Neuronal stem cell (in vitro differentiated cells): ENCODE measurements at regions not wholly inside any gene's neighbourhood (a gene's known extent, or its start where the extent isn't known, plus 50 kb on each side); places are given as distances from the start of the nearest gene placed in this dataset.
A peak's percentile ranks its signal among the peaks of the same experiment; 100 is the strongest.

Source experiments
- DNase-seq: peaks from one replicate; pipeline ENCODE4 v3.0.0-alpha.2; 2013; ENCODE audit warnings: low spot score
- H2AFZ ChIP-seq: one replicate; pipeline ENCODE4 v1.6.1; 2013; ENCODE audit warnings: mild to moderate bottlenecking, low read length, inconsistent platforms
- H2AK5ac ChIP-seq: 2 replicates; pipeline ENCODE4 v1.6.1; 2013; ENCODE audit warnings: low read depth, mild to moderate bottlenecking, inconsistent platforms, low read length, moderate library complexity, mixed read lengths
- H2BK120ac ChIP-seq: 2 replicates; pipeline ENCODE4 v1.6.1; 2013; ENCODE audit warnings: low read depth, mild to moderate bottlenecking, inconsistent platforms, low read length, moderate library complexity, mixed read lengths
- H2BK12ac ChIP-seq: one replicate; pipeline ENCODE4 v1.6.1; 2013; ENCODE audit warnings: low read length, inconsistent platforms
- H2BK15ac ChIP-seq: 2 replicates; pipeline ENCODE4 v1.6.1; 2013; ENCODE audit warnings: mild to moderate bottlenecking, low read length, inconsistent platforms, mixed read lengths
- H2BK5ac ChIP-seq: one replicate; pipeline ENCODE4 v1.6.1; 2013; ENCODE audit warnings: inconsistent platforms, mild to moderate bottlenecking, low read length, moderate library complexity
- H3K14ac ChIP-seq: one replicate; pipeline ENCODE4 v1.6.1; 2013; ENCODE audit warnings: low read length, inconsistent platforms
- H3K18ac ChIP-seq: 2 replicates; pipeline ENCODE4 v1.6.1; 2013; ENCODE audit warnings: low read length, inconsistent platforms
- H3K23ac ChIP-seq: 2 replicates; pipeline ENCODE4 v1.6.1; 2013; ENCODE audit warnings: low read depth, mild to moderate bottlenecking, mixed read lengths, low read length, inconsistent platforms; ENCODE audit not compliant: poor library complexity
- H3K27ac ChIP-seq: replicated peaks from 3 replicates; pipeline ENCODE4 v1.5.1; 2013; ENCODE audit warnings: low read length, inconsistent platforms
- H3K27me3 ChIP-seq, 3 experiments: 2 replicates each; pipeline ENCODE4 v1.6.1; 2013; ENCODE audit warnings: low read length in 3 of 3, mild to moderate bottlenecking in 2 of 3, inconsistent platforms in 1 of 3, low read depth in 1 of 3, mixed read lengths in 1 of 3, moderate library complexity in 1 of 3; ENCODE audit not compliant: control insufficient read depth in 3 of 3, insufficient read depth in 3 of 3
- H3K36me3 ChIP-seq, 2 donors: replicated peaks in 1 of 2; 2 replicates each; pipeline ENCODE4 v1.6.1; 2013; ENCODE audit warnings: low read length in 2 of 2; ENCODE audit not compliant: control insufficient read depth in 2 of 2, insufficient read depth in 2 of 2
- H3K4ac ChIP-seq: 2 replicates; pipeline ENCODE4 v1.6.1; 2013; ENCODE audit warnings: inconsistent platforms, mild to moderate bottlenecking, low read length, moderate library complexity
- H3K4me1 ChIP-seq, 2 donors: 1 replicate in 1 of 2; 2 replicates in 1 of 2; pipeline ENCODE4 v1.6.1; 2013; ENCODE audit warnings: low read length in 2 of 2, low read depth in 1 of 2; ENCODE audit not compliant: control insufficient read depth in 2 of 2, insufficient read depth in 1 of 2
- H3K4me2 ChIP-seq: one replicate; pipeline ENCODE4 v1.6.1; 2013; ENCODE audit warnings: mild to moderate bottlenecking, low read length, inconsistent platforms; ENCODE audit not compliant: insufficient read depth, poor library complexity, severe bottlenecking
- H3K4me3 ChIP-seq, 2 donors: 2 replicates each; pipeline ENCODE4 v1.5.1; 2013; ENCODE audit warnings: low read length in 2 of 2, mild to moderate bottlenecking in 2 of 2, inconsistent platforms in 1 of 2, moderate library complexity in 1 of 2
- H3K79me1 ChIP-seq: one replicate; pipeline ENCODE4 v1.6.1; 2013; ENCODE audit warnings: low read depth, mild to moderate bottlenecking, inconsistent platforms, low read length, moderate library complexity
- H3K9ac ChIP-seq: one replicate; pipeline ENCODE4 v1.6.1; 2013; ENCODE audit warnings: mild to moderate bottlenecking, low read depth, low read length, inconsistent platforms; ENCODE audit not compliant: poor library complexity
- H3K9me3 ChIP-seq, 2 donors: replicated peaks in 1 of 2; 2 replicates each; pipeline versions ENCODE3 to v1.6.1; 2013; ENCODE audit warnings: low read length in 2 of 2, mild to moderate bottlenecking in 2 of 2, inconsistent platforms in 1 of 2, low read depth in 1 of 2, mixed read lengths in 1 of 2, moderate library complexity in 1 of 2; ENCODE audit not compliant: control insufficient read depth in 2 of 2, insufficient read depth in 1 of 2
- H4K8ac ChIP-seq: one replicate; pipeline ENCODE4 v1.6.1; 2013; ENCODE audit warnings: low read depth, mild to moderate bottlenecking, inconsistent platforms, low read length, moderate library complexity
- H4K91ac ChIP-seq: one replicate; pipeline ENCODE4 v1.6.1; 2013; ENCODE audit warnings: low read length, low read depth, mild to moderate bottlenecking, inconsistent platforms; ENCODE audit not compliant: poor library complexity
- WGBS, 2 donors: extraction: QIAGEN DNeasy Blood & Tissue Kit; methylation state at CpG; one replicate each; pipeline ENCODE4 v1.1.7; 2013; ENCODE audit warnings: missing lambda C conversion rate in 2 of 2, mixed read lengths in 1 of 2; ENCODE audit not compliant: insufficient read length in 2 of 2, insufficient replicate concordance in 1 of 2; ENCODE audit errors: extremely low coverage in 2 of 2; 5-methylcytosine and 5-hydroxymethylcytosine counted together

DNA sequence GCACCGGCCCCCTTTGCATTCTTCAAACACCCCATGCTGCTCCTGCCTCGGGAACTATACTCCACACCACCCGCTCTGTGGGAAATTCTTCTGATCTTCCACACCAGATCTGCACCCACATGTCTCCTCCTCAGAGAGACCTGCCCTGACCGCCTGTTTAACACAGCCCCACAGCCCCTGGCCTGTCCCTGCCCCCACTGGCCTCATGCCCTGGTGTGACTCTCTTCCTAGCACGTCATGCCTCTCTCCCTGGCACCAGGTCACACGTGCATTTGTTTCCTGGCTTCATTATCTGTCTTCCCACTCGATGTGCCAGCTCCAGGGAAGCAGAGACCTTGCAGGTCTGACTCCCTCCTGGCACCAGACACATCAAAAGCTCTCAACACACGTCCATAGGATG is 79.6 kb downstream of the ANKRD60 start:
- no peaks in the 10 kb centered on the region for H3K36me3 ChIP-seq
- H2AFZ ChIP-seq, result no peak overlapping the region
- H4K8ac ChIP-seq, result no peak overlapping the region
- no peak overlapping the region for H2BK120ac ChIP-seq
- no peak overlapping the region for H2AK5ac ChIP-seq
- no peak overlapping the region for H2BK15ac ChIP-seq
- no peak for DNase-seq
- no peak overlapping the region for H3K4me2 ChIP-seq
- no peaks in the 10 kb centered on the region for H3K9me3 ChIP-seq
- peaks cover 0 to 21% (median 7%) of the 10 kb centered on the region in 3 experiments for H3K27me3 ChIP-seq
- no peak overlapping the region for H3K14ac ChIP-seq
- peaks cover 0 to 10% of the 10 kb centered on the region in 2 donors for H3K4me1 ChIP-seq
- H2BK12ac ChIP-seq, result no peak overlapping the region
- H3K79me1 ChIP-seq, result no peaks in the 10 kb centered on the region
- WGBS, 2 donors, result no CpG with 5 or more reads among the region's 8 CpGs
- no peak overlapping the region for H4K91ac ChIP-seq
- H3K27ac ChIP-seq, result no peak overlapping the region
- H3K4ac ChIP-seq, result no peak overlapping the region
- H3K18ac ChIP-seq, result peak overlapping the region; percentile 22
- H2BK5ac ChIP-seq, result no peak overlapping the region
- no peak overlapping the region for H3K23ac ChIP-seq
- H3K4me3 ChIP-seq, result peak overlapping the region in 1 of 2 donors; percentile 15
- H3K9ac ChIP-seq, result no peak overlapping the region

DNA sequence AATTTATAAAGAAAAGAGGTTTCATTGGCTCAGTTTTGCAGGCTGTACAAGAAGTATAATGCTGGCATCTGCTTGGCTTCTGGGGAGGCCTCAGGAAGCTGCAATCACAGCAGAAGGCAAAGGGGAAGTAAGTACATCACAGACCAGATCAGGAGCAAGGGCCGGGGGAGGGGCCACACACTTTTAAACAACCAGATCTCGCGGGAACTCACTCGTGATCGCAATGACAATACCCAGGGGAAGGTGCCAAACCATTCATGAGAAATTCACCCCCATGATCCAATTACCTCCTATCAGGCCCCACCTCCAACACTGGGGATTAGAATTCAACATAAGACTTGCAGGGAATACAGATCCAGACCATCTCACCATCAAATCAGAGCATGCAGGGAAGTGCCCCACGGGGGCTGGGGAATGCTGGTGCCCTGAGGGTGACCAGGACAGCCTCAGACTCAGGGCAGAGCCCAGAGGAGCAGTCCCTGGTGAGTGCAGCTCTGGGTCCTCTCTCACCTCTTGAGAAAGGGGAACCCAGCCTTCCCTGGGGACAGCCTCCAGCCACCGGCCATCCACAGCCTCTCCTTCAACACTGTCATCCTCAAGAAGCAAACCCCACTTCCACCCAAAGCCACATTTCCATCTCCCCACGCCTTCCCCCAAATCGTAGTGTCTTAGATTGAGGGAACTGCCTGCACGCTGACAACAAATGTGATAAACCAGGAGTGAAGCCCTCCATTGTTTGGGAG is 80.7 kb downstream of the ANKRD60 start:
- H3K23ac ChIP-seq, result no peak overlapping the region
- no peak overlapping the region for H2BK12ac ChIP-seq
- no peak overlapping the region for H2AK5ac ChIP-seq
- H2BK15ac ChIP-seq, result no peak overlapping the region
- no peak overlapping the region for H2AFZ ChIP-seq
- H3K9me3 ChIP-seq, result no peaks in the 10 kb centered on the region
- H3K4me1 ChIP-seq, result peaks cover 0 to 10% of the 10 kb centered on the region in 2 donors
- H3K9ac ChIP-seq, result no peak overlapping the region
- no peak overlapping the region for H2BK120ac ChIP-seq
- H2BK5ac ChIP-seq, result no peak overlapping the region
- no peak for DNase-seq
- peaks cover 0 to 16% (median 7%) of the 10 kb centered on the region in 3 experiments for H3K27me3 ChIP-seq
- no peak overlapping the region for H4K91ac ChIP-seq
- no peak overlapping the region for H4K8ac ChIP-seq
- no peak overlapping the region for H3K27ac ChIP-seq
- H3K4ac ChIP-seq, result no peak overlapping the region
- no peak overlapping the region for H3K14ac ChIP-seq
- WGBS, 2 donors, result no CpG with 5 or more reads among the region's 10 CpGs
- H3K18ac ChIP-seq, result no peak overlapping the region
- no peaks in the 10 kb centered on the region for H3K79me1 ChIP-seq
- no peaks in the 10 kb centered on the region for H3K36me3 ChIP-seq
- no peak overlapping the region for H3K4me3 ChIP-seq
- H3K4me2 ChIP-seq, result no peak overlapping the region

DNA sequence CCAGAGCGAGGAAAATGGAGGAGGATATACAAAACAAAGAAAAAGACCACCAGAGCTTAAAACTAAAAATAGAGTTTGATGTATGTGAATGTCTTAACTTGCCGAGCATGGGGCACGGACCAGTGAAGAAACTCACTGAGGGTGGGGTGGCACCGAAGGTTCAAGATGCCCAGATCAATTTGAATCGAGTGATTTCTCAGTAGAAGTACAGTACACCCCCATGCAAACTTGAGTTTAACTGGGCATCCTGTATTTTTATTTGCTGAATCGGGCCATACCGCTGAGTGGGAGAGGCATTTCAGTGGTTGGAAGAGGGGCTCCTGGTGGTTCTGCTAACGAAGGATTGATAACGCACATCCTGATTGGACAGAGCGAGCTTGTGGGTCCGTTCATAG is 81.7 kb downstream of the ANKRD60 start:
- DNase-seq, result no peak

DNA sequence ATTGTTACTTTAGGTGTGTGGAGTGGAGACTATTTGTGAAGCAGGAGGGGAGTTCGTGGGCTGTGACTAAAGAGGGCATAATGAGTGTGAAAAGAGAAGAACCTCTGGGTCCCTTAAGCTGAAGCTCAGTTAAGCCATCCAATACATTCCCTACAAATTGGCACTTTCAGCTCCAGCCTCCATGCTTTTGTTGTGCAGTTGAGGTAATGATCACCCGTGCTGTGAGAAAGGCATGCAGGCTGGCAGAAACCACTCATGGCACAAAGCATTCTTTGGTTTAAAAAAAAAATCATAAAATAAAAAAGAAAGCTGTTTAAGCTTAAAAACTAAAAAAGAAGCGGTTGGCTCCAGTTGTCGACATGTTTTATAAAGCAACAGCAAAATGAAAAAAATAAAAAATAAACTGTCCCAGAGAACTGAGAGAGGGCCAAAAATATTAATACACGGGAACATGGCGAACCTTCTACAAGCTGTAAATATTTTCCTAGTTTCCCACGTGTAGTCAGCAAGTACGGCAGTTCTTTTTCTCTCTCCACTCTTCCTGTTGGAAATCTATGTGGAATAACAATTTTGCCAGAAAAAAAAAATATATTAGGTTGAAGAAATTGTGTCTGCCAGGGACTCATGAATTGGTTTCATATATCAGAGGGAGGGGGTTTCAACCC is 82.2 kb downstream of the ANKRD60 start:
- H3K4me2 ChIP-seq, result no peak overlapping the region
- H3K27me3 ChIP-seq, result peaks cover 0 to 13% (median 7%) of the 10 kb centered on the region in 3 experiments
- H2BK15ac ChIP-seq, result no peak overlapping the region

More for the DNA sequence above, 81.7 kb downstream of the ANKRD60 start:
- Histone ChIP-seq H3K14ac (no peak overlapping the region), H4K91ac (no peak overlapping the region), H3K4me2 (no peak overlapping the region), H3K27ac (no peak overlapping the region), H2BK120ac (no peak overlapping the region), H4K8ac (no peak overlapping the region), H3K9ac (no peak overlapping the region), H2BK5ac (no peak overlapping the region), H2AK5ac (no peak overlapping the region), H3K4me3 (no peak overlapping the region), H3K36me3 (no peaks in the 10 kb centered on the region), H3K23ac (no peak overlapping the region), H3K9me3 (no peaks in the 10 kb centered on the region), H3K27me3 (peaks cover 0 to 14% (median 7%) of the 10 kb centered on the region in 3 experiments), H3K4me1 (peaks cover 0 to 10% of the 10 kb centered on the region in 2 donors), H3K4ac (no peak overlapping the region), H3K18ac (no peak overlapping the region), H2AFZ (no peak overlapping the region), H2BK15ac (no peak overlapping the region), H3K79me1 (no peaks in the 10 kb centered on the region), H2BK12ac (no peak overlapping the region)
- no CpG with 5 or more reads among the region's 11 CpGs for WGBS, 2 donors

More for the DNA sequence above, 82.2 kb downstream of the ANKRD60 start:
- H3K79me1 ChIP-seq, result no peaks in the 10 kb centered on the region
- H2AFZ ChIP-seq, result no peak overlapping the region
- H3K9me3 ChIP-seq, result no peaks in the 10 kb centered on the region
- no peaks in the 10 kb centered on the region for H3K36me3 ChIP-seq
- H2BK12ac ChIP-seq, result no peak overlapping the region
- H2BK120ac ChIP-seq, result no peak overlapping the region
- no peak overlapping the region for H3K18ac ChIP-seq
- H3K4me1 ChIP-seq, result peaks cover 0 to 10% of the 10 kb centered on the region in 2 donors
- no peak overlapping the region for H3K14ac ChIP-seq
- no peak overlapping the region for H3K27ac ChIP-seq
- no peak overlapping the region for H3K4ac ChIP-seq
- no peak overlapping the region for H2BK5ac ChIP-seq
- no peak overlapping the region for H3K23ac ChIP-seq
- H4K91ac ChIP-seq, result no peak overlapping the region
- no peak for DNase-seq
- H3K9ac ChIP-seq, result no peak overlapping the region
- H2AK5ac ChIP-seq, result no peak overlapping the region
- H4K8ac ChIP-seq, result no peak overlapping the region
- WGBS, 2 donors, result no CpG with 5 or more reads among the region's 8 CpGs
- H3K4me3 ChIP-seq, result no peak overlapping the region
